ENCODE measurements at regions not wholly inside any gene's neighbourhood (a gene's known extent, or its start where the extent isn't known, plus 50 kb on each side); places are given as distances from the start of the nearest gene placed in this dataset.

GRCh38 chr5:103942587-103943186 lies 380.1 kb upstream of the NUDT12 start:
- H3K36me3 ChIP-seq (ENCODE audit: control insufficient read depth in 2 of 2, insufficient read depth in 2 of 2, low read length in 2 of 2), result no peaks in the 10 kb centered on the region
- H3K27ac ChIP-seq (ENCODE audit: low read depth in 2 of 2, low read length in 2 of 2), result no peak overlapping the region
- H3K27me3 ChIP-seq (ENCODE audit: control insufficient read depth in 2 of 2, insufficient read depth in 2 of 2, low read length in 2 of 2), result no peaks in the 10 kb centered on the region
- H3K4me3 ChIP-seq (ENCODE audit: low read length in 2 of 2), result no peak overlapping the region
- H3K4me1 ChIP-seq (ENCODE audit: control insufficient read depth in 2 of 2, insufficient read depth in 2 of 2, low read length in 2 of 2), result no peaks in the 10 kb centered on the region
- no peak overlapping the region for H3K9ac ChIP-seq (ENCODE audit: low read depth in 1 of 2, low read length in 2 of 2)
- H3K9me3 ChIP-seq (ENCODE audit: control insufficient read depth in 2 of 2, low read length in 2 of 2), result no peaks in the 10 kb centered on the region

- Histone ChIP-seq H3K4me3 (ENCODE audit: low read length in 2 of 2) (no peak overlapping the region), H3K27ac (ENCODE audit: low read depth in 2 of 2, low read length in 2 of 2) (no peak overlapping the region), H3K9me3 (ENCODE audit: control insufficient read depth in 2 of 2, low read length in 2 of 2) (no peaks in the 10 kb centered on the region), H3K27me3 (ENCODE audit: control insufficient read depth in 2 of 2, insufficient read depth in 2 of 2, low read length in 2 of 2) (no peaks in the 10 kb centered on the region), H3K4me1 (ENCODE audit: control insufficient read depth in 2 of 2, insufficient read depth in 2 of 2, low read length in 2 of 2) (no peaks in the 10 kb centered on the region), H3K9ac (ENCODE audit: low read depth in 1 of 2, low read length in 2 of 2) (no peak overlapping the region), H3K36me3 (ENCODE audit: control insufficient read depth in 2 of 2, insufficient read depth in 2 of 2, low read length in 2 of 2) (no peaks in the 10 kb centered on the region)
Observed at GRCh38 chr5:103941596-103941995, 379.0 kb upstream of the NUDT12 start.

- no peak overlapping the region for H3K4me3 ChIP-seq (ENCODE audit: low read length in 2 of 2)
- H3K36me3 ChIP-seq (ENCODE audit: control insufficient read depth in 2 of 2, insufficient read depth in 2 of 2, low read length in 2 of 2), result no peaks in the 10 kb centered on the region
- H3K27ac ChIP-seq (ENCODE audit: low read depth in 2 of 2, low read length in 2 of 2), result no peak overlapping the region
- no peaks in the 10 kb centered on the region for H3K9me3 ChIP-seq (ENCODE audit: control insufficient read depth in 2 of 2, low read length in 2 of 2)
- no peaks in the 10 kb centered on the region for H3K27me3 ChIP-seq (ENCODE audit: control insufficient read depth in 2 of 2, insufficient read depth in 2 of 2, low read length in 2 of 2)
- no peaks in the 10 kb centered on the region for H3K4me1 ChIP-seq (ENCODE audit: control insufficient read depth in 2 of 2, insufficient read depth in 2 of 2, low read length in 2 of 2)
- H3K9ac ChIP-seq (ENCODE audit: low read depth in 1 of 2, low read length in 2 of 2), result no peak overlapping the region
Observed at GRCh38 chr5:103938146-103938695, 375.6 kb upstream of the NUDT12 start.

GRCh38 chr5:103929338-103930013 lies 366.9 kb upstream of the NUDT12 start:
- Histone ChIP-seq H3K4me1 (ENCODE audit: control insufficient read depth in 2 of 2, insufficient read depth in 2 of 2, low read length in 2 of 2) (no peaks in the 10 kb centered on the region), H3K36me3 (ENCODE audit: control insufficient read depth in 2 of 2, insufficient read depth in 2 of 2, low read length in 2 of 2) (no peaks in the 10 kb centered on the region), H3K9me3 (ENCODE audit: control insufficient read depth in 2 of 2, low read length in 2 of 2) (no peaks in the 10 kb centered on the region)

GRCh38 chr5:103927739-103928138 lies 365.1 kb upstream of the NUDT12 start:
- Histone ChIP-seq H3K9me3 (ENCODE audit: control insufficient read depth in 2 of 2, low read length in 2 of 2) (no peaks in the 10 kb centered on the region), H3K36me3 (ENCODE audit: control insufficient read depth in 2 of 2, insufficient read depth in 2 of 2, low read length in 2 of 2) (no peaks in the 10 kb centered on the region), H3K4me1 (ENCODE audit: control insufficient read depth in 2 of 2, insufficient read depth in 2 of 2, low read length in 2 of 2) (no peaks in the 10 kb centered on the region), H3K9ac (ENCODE audit: low read depth in 1 of 2, low read length in 2 of 2) (no peak overlapping the region), H3K4me3 (ENCODE audit: low read length in 2 of 2) (no peak overlapping the region), H3K27me3 (ENCODE audit: control insufficient read depth in 2 of 2, insufficient read depth in 2 of 2, low read length in 2 of 2) (no peaks in the 10 kb centered on the region), H3K27ac (ENCODE audit: low read depth in 2 of 2, low read length in 2 of 2) (no peak overlapping the region)

More at GRCh38 chr5:103929338-103930013, 366.9 kb upstream of the NUDT12 start:
- Histone ChIP-seq H3K4me3 (ENCODE audit: low read length in 2 of 2) (no peak overlapping the region), H3K27ac (ENCODE audit: low read depth in 2 of 2, low read length in 2 of 2) (no peak overlapping the region), H3K9ac (ENCODE audit: low read depth in 1 of 2, low read length in 2 of 2) (no peak overlapping the region), H3K27me3 (ENCODE audit: control insufficient read depth in 2 of 2, insufficient read depth in 2 of 2, low read length in 2 of 2) (no peaks in the 10 kb centered on the region)

GRCh38 chr5:103923616-103924168 lies 361.1 kb upstream of the NUDT12 start:
- Histone ChIP-seq H3K9ac (ENCODE audit: low read depth in 1 of 2, low read length in 2 of 2) (no peak overlapping the region), H3K4me3 (ENCODE audit: low read length in 2 of 2) (no peak overlapping the region), H3K27ac (ENCODE audit: low read depth in 2 of 2, low read length in 2 of 2) (no peak overlapping the region), H3K27me3 (ENCODE audit: control insufficient read depth in 2 of 2, insufficient read depth in 2 of 2, low read length in 2 of 2) (no peaks in the 10 kb centered on the region), H3K4me1 (ENCODE audit: control insufficient read depth in 2 of 2, insufficient read depth in 2 of 2, low read length in 2 of 2) (no peaks in the 10 kb centered on the region), H3K9me3 (ENCODE audit: control insufficient read depth in 2 of 2, low read length in 2 of 2) (no peaks in the 10 kb centered on the region), H3K36me3 (ENCODE audit: control insufficient read depth in 2 of 2, insufficient read depth in 2 of 2, low read length in 2 of 2) (no peaks in the 10 kb centered on the region)

GRCh38 chr5:103919506-103919905 lies 356.9 kb upstream of the NUDT12 start:
- H3K27me3 ChIP-seq (ENCODE audit: control insufficient read depth in 2 of 2, insufficient read depth in 2 of 2, low read length in 2 of 2), result no peaks in the 10 kb centered on the region
- no peak overlapping the region for H3K27ac ChIP-seq (ENCODE audit: low read depth in 2 of 2, low read length in 2 of 2)
- no peaks in the 10 kb centered on the region for H3K4me1 ChIP-seq (ENCODE audit: control insufficient read depth in 2 of 2, insufficient read depth in 2 of 2, low read length in 2 of 2)
- H3K9ac ChIP-seq (ENCODE audit: low read depth in 1 of 2, low read length in 2 of 2), result no peak overlapping the region
- no peaks in the 10 kb centered on the region for H3K36me3 ChIP-seq (ENCODE audit: control insufficient read depth in 2 of 2, insufficient read depth in 2 of 2, low read length in 2 of 2)
- H3K9me3 ChIP-seq (ENCODE audit: control insufficient read depth in 2 of 2, low read length in 2 of 2), result no peaks in the 10 kb centered on the region
- H3K4me3 ChIP-seq (ENCODE audit: low read length in 2 of 2), result no peak overlapping the region

GRCh38 chr5:103918668-103919367 lies 356.2 kb upstream of the NUDT12 start:
- no peak overlapping the region for H3K9ac ChIP-seq (ENCODE audit: low read depth in 1 of 2, low read length in 2 of 2)
- H3K4me1 ChIP-seq (ENCODE audit: control insufficient read depth in 2 of 2, insufficient read depth in 2 of 2, low read length in 2 of 2), result no peaks in the 10 kb centered on the region
- H3K27me3 ChIP-seq (ENCODE audit: control insufficient read depth in 2 of 2, insufficient read depth in 2 of 2, low read length in 2 of 2), result no peaks in the 10 kb centered on the region
- no peaks in the 10 kb centered on the region for H3K9me3 ChIP-seq (ENCODE audit: control insufficient read depth in 2 of 2, low read length in 2 of 2)
- no peaks in the 10 kb centered on the region for H3K36me3 ChIP-seq (ENCODE audit: control insufficient read depth in 2 of 2, insufficient read depth in 2 of 2, low read length in 2 of 2)
- H3K27ac ChIP-seq (ENCODE audit: low read depth in 2 of 2, low read length in 2 of 2), result no peak overlapping the region
- H3K4me3 ChIP-seq (ENCODE audit: low read length in 2 of 2), result no peak overlapping the region

GRCh38 chr5:103915081-103915480 lies 352.5 kb upstream of the NUDT12 start:
- H3K27me3 ChIP-seq (ENCODE audit: control insufficient read depth in 2 of 2, insufficient read depth in 2 of 2, low read length in 2 of 2), result no peaks in the 10 kb centered on the region
- H3K9ac ChIP-seq (ENCODE audit: low read depth in 1 of 2, low read length in 2 of 2), result no peak overlapping the region
- no peaks in the 10 kb centered on the region for H3K4me1 ChIP-seq (ENCODE audit: control insufficient read depth in 2 of 2, insufficient read depth in 2 of 2, low read length in 2 of 2)
- H3K36me3 ChIP-seq (ENCODE audit: control insufficient read depth in 2 of 2, insufficient read depth in 2 of 2, low read length in 2 of 2), result no peaks in the 10 kb centered on the region
- no peak overlapping the region for H3K4me3 ChIP-seq (ENCODE audit: low read length in 2 of 2)
- no peaks in the 10 kb centered on the region for H3K9me3 ChIP-seq (ENCODE audit: control insufficient read depth in 2 of 2, low read length in 2 of 2)
- no peak overlapping the region for H3K27ac ChIP-seq (ENCODE audit: low read depth in 2 of 2, low read length in 2 of 2)

- H3K36me3 ChIP-seq (ENCODE audit: control insufficient read depth in 2 of 2, insufficient read depth in 2 of 2, low read length in 2 of 2), result no peaks in the 10 kb centered on the region
- no peaks in the 10 kb centered on the region for H3K9me3 ChIP-seq (ENCODE audit: control insufficient read depth in 2 of 2, low read length in 2 of 2)
- H3K4me3 ChIP-seq (ENCODE audit: low read length in 2 of 2), result no peak overlapping the region
- H3K9ac ChIP-seq (ENCODE audit: low read depth in 1 of 2, low read length in 2 of 2), result no peak overlapping the region
- no peak overlapping the region for H3K27ac ChIP-seq (ENCODE audit: low read depth in 2 of 2, low read length in 2 of 2)
- no peaks in the 10 kb centered on the region for H3K4me1 ChIP-seq (ENCODE audit: control insufficient read depth in 2 of 2, insufficient read depth in 2 of 2, low read length in 2 of 2)
- H3K27me3 ChIP-seq (ENCODE audit: control insufficient read depth in 2 of 2, insufficient read depth in 2 of 2, low read length in 2 of 2), result no peaks in the 10 kb centered on the region
Observed at GRCh38 chr5:103910786-103911185, 348.2 kb upstream of the NUDT12 start.
